Smooth muscle cell (in vitro differentiated cells): ENCODE measurements at regions not wholly inside any gene's neighbourhood (a gene's known extent, or its start where the extent isn't known, plus 50 kb on each side); places are given as distances from the start of the nearest gene placed in this dataset.

Experiments
- DNase-seq: peaks from one replicate; lab custom pipeline; 2025; ENCODE audit not compliant: unreplicated experiment; lab: John Stamatoyannopoulos, UW
- H2AFZ ChIP-seq: fragments of 200-600 bp; sonication (generic); 2 replicates; pipeline ENCODE4 v1.6.0; 2016; ENCODE audit warnings: antibody characterized with exemption, low read depth, mild to moderate bottlenecking
- H3F3A ChIP-seq: fragments of 200-600 bp; sonication (generic); 2 replicates; pipeline ENCODE4 v1.6.0; 2017; ENCODE audit warnings: antibody characterized with exemption, low read depth
- H3K27ac ChIP-seq: fragments of 200-600 bp; sonication (generic); 2 replicates; pipeline ENCODE4 v1.5.1; 2016; ENCODE audit warnings: low read depth, mild to moderate bottlenecking
- H3K27me3 ChIP-seq: fragments of 200-600 bp; sonication (generic); 2 replicates; pipeline ENCODE4 v1.6.1; 2016; ENCODE audit warnings: low read depth, mild to moderate bottlenecking
- H3K36me3 ChIP-seq: fragments of 200-600 bp; sonication (generic); 2 replicates; pipeline ENCODE4 v1.5.1; 2016; ENCODE audit warnings: low read depth
- H3K4me1 ChIP-seq: fragments of 200-600 bp; sonication (generic); 2 replicates; pipeline ENCODE4 v1.5.1; 2016; ENCODE audit warnings: low read depth
- H3K4me2 ChIP-seq: fragments of 200-600 bp; sonication (generic); 2 replicates; pipeline ENCODE4 v1.6.0; 2016; ENCODE audit warnings: mild to moderate bottlenecking
- H3K4me3 ChIP-seq: fragments of 200-600 bp; sonication (generic); 2 replicates; pipeline ENCODE4 v1.5.1; 2016; ENCODE audit warnings: mild to moderate bottlenecking
- H3K79me2 ChIP-seq: fragments of 200-600 bp; sonication (generic); 2 replicates; pipeline ENCODE4 v1.6.0; 2016; ENCODE audit warnings: low read depth, mild to moderate bottlenecking
- H3K9ac ChIP-seq: fragments of 200-600 bp; sonication (generic); 2 replicates; pipeline ENCODE4 v1.6.0; 2016; ENCODE audit warnings: low read depth
- H3K9me3 ChIP-seq: fragments of 200-600 bp; sonication (generic); replicated peaks from 2 replicates; pipeline ENCODE4 v1.5.1; 2016; ENCODE audit warnings: low read depth
- H4K20me1 ChIP-seq: fragments of 200-600 bp; sonication (generic); 2 replicates; pipeline ENCODE4 v1.6.0; 2016; ENCODE audit warnings: low read depth
- CTCF ChIP-seq: fragments of 200-600 bp; sonication (generic); IDR thresholded peaks from 2 replicates; pipeline ENCODE4 v1.5.1; 2017; ENCODE audit warnings: borderline replicate concordance, mild to moderate bottlenecking, antibody characterized with exemption; ENCODE audit not compliant: insufficient read depth, poor library complexity, severe bottlenecking
- WGBS: methylation state at CpG from one replicate; pipeline ENCODE4 v1.1.7; 2016; ENCODE audit warnings: low lambda C conversion rate; 5-methylcytosine and 5-hydroxymethylcytosine counted together

DNA sequence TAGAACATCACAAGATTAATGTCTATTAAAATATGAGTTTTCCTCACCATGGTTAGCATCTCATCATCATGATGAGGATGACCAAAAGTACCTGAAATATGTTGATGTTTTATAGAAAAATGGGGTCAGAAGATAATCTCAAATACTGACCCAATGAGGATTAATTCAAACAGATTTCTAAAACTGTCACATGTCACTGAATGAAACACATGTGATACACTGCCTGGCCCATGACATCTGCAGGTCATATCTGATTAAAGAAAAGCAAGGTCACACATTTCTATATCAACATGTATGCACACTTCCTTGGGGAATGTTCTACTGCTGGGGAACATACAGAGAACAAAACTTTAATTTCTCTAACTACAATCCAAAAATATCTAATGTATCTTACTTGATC, 470.6 kb upstream of the ADGRL2 start:
- TF ChIP-seq CTCF = no peak
- H3K4me2 ChIP-seq = no peak overlapping the region
- H4K20me1 ChIP-seq = no peaks in the 10 kb centered on the region
- no peaks in the 10 kb centered on the region for H3K36me3 ChIP-seq
- no peaks in the 10 kb centered on the region for H3K9me3 ChIP-seq
- no peak overlapping the region for H3K4me3 ChIP-seq
- H3K79me2 ChIP-seq = no peaks in the 10 kb centered on the region
- H3K4me1 ChIP-seq = peaks cover 18% of the 10 kb centered on the region
- no peak overlapping the region for H3K27ac ChIP-seq
- H2AFZ ChIP-seq = no peak overlapping the region
- peaks cover 3% of the 10 kb centered on the region for H3K27me3 ChIP-seq
- no peak overlapping the region for H3K9ac ChIP-seq
- DNase-seq = no peak
- no peaks in the 10 kb centered on the region for H3F3A ChIP-seq

- H3K4me2 ChIP-seq = no peak overlapping the region
- no peak overlapping the region for H3K27ac ChIP-seq
- no peaks in the 10 kb centered on the region for H3K79me2 ChIP-seq
- no peaks in the 10 kb centered on the region for H3F3A ChIP-seq
- no peak overlapping the region for H3K4me3 ChIP-seq
- peaks cover 3% of the 10 kb centered on the region for H3K27me3 ChIP-seq
- peaks cover 18% of the 10 kb centered on the region for H3K4me1 ChIP-seq
- TF ChIP-seq CTCF = no peak
- no peak overlapping the region for H3K9ac ChIP-seq
- no peak for DNase-seq
- 80% methylated on average over 2 of the region's 2 CpGs for WGBS
- H3K36me3 ChIP-seq = no peaks in the 10 kb centered on the region
- no peak overlapping the region for H2AFZ ChIP-seq
- H3K9me3 ChIP-seq = no peaks in the 10 kb centered on the region
- no peaks in the 10 kb centered on the region for H4K20me1 ChIP-seq
Observed at GRCh38 chr1:81329041-81329440, 471.7 kb upstream of the ADGRL2 start.

DNA sequence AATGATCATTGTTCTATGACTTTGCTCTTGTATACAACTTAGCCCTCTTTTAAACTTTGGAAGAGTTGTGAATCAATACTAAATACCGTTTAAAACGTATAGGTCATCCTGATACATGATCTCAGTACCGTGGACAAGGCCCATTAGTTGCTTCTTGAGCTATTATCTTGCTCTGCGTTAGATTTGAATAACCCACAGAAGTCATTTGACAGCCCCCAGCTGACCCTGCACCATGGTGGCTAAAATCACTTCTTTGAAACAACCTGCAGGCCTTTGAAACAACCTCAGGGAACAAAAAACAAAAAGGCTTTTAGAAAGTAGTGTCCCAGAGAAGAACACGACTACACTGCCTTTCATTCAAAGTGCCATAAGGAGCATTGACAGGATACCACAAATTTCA, 473.0 kb upstream of the ADGRL2 start:
- Histone ChIP-seq H3K27ac (no peak overlapping the region), H3F3A (no peaks in the 10 kb centered on the region), H2AFZ (no peak overlapping the region), H3K27me3 (peaks cover 3% of the 10 kb centered on the region), H3K9ac (no peak overlapping the region), H3K4me3 (no peak overlapping the region), H3K36me3 (no peaks in the 10 kb centered on the region), H3K9me3 (no peaks in the 10 kb centered on the region), H3K79me2 (no peaks in the 10 kb centered on the region), H3K4me1 (peaks cover 18% of the 10 kb centered on the region), H3K4me2 (no peak overlapping the region), H4K20me1 (no peaks in the 10 kb centered on the region)
- no peak for DNase-seq
- WGBS = 66% methylated on average over 5 of the region's 5 CpGs
- TF ChIP-seq CTCF = no peak

- DNase-seq = no peak
- Histone ChIP-seq H3K4me3 (no peak overlapping the region), H3K9ac (no peak overlapping the region), H2AFZ (no peak overlapping the region), H3F3A (no peaks in the 10 kb centered on the region), H3K4me1 (peaks cover 18% of the 10 kb centered on the region), H3K9me3 (no peaks in the 10 kb centered on the region), H4K20me1 (no peaks in the 10 kb centered on the region), H3K27ac (no peak overlapping the region), H3K79me2 (no peaks in the 10 kb centered on the region), H3K4me2 (no peak overlapping the region), H3K36me3 (no peaks in the 10 kb centered on the region), H3K27me3 (peaks cover 3% of the 10 kb centered on the region)
- 82% methylated on average over 6 of the region's 6 CpGs for WGBS
- no peak for TF ChIP-seq CTCF
Observed at GRCh38 chr1:81327103-81327710, 473.5 kb upstream of the ADGRL2 start.
